HepG2 (cell line): ENCODE measurements at regions not wholly inside any gene's neighbourhood (a gene's known extent, or its start where the extent isn't known, plus 50 kb on each side); places are given as distances from the start of the nearest gene placed in this dataset.
A peak's percentile ranks its signal among the peaks of the same experiment; 100 is the strongest.

ENCODE experiments used
- ATAC-seq: fragments of 200-7000 bp; cut with Tn5 transposase; 3 replicates; pipeline ENCODE4 v1.9.1; 2020; ENCODE audit warnings: mild to moderate bottlenecking, moderate library complexity
- BruUV-seq: library from RNA; stranded (reverse); fragments of 400-500 nt; replicated peaks from 2 replicates; lab custom pipeline; 2021; lab: Mats Ljungman, UMichigan
- CTCF ChIA-PET: fragments of 300-600 bp; formaldehyde crosslinking; extraction: SDS; loops from one replicate; lab custom pipeline; 2021; ENCODE audit warnings: low total read pairs, inconsistent platforms, low intra/inter-chr PET ratio; lab: Yijun Ruan, JAX
- POLR2A ChIA-PET: fragments of 350-600 bp; sonication (Branson Sonifier 250); formaldehyde crosslinking; loops from one replicate; lab custom pipeline; 2020; ENCODE audit warnings: antibody characterized with exemption, inconsistent platforms; lab: Yijun Ruan, JAX
- DNase-seq: peaks from one replicate; pipeline ENCODE4 v3.0.0-alpha.2; 2015; ENCODE audit warnings: low spot score
- FAIRE-seq: peaks from 3 replicates; lab custom pipeline; 2011; peaks lifted over from hg19 to GRCh38; lab: Jason Lieb, UNC
- H2AFZ ChIP-seq: one replicate; pipeline ENCODE4 v1.6.1; 2011; ENCODE audit warnings: low read length, inconsistent platforms
- H3K27ac ChIP-seq: fragments of 300-600 bp; 3 replicates; pipeline ENCODE4 v1.8.0; 2011; ENCODE audit warnings: mixed run types, mild to moderate bottlenecking, mixed read lengths, low read length, inconsistent platforms; ENCODE audit not compliant: insufficient read depth; ENCODE audit errors: extremely low read length
- H3K27me3 ChIP-seq, 2 experiments: fragments of 200-600 bp in 1 of 2; 2 replicates in 1 of 2; 3 replicates in 1 of 2; pipeline versions ENCODE4 v1.6.0 to v1.8.0; 2011; ENCODE audit warnings: low read length in 2 of 2, mild to moderate bottlenecking in 2 of 2, moderate library complexity in 2 of 2, inconsistent platforms in 1 of 2; ENCODE audit not compliant: insufficient read depth in 2 of 2, control insufficient read depth in 1 of 2
- H3K36me3 ChIP-seq, 2 experiments: fragments of 200-600 bp in 1 of 2; replicated peaks in 1 of 2; 2 replicates in 1 of 2; 3 replicates in 1 of 2; pipeline versions ENCODE4 v1.5.1 to v1.8.0; 2011; ENCODE audit warnings: low read length in 2 of 2, inconsistent platforms in 1 of 2; ENCODE audit not compliant: insufficient read depth in 2 of 2, control insufficient read depth in 1 of 2
- H3K4me1 ChIP-seq: 2 replicates; pipeline ENCODE4 v1.5.1; 2012; ENCODE audit warnings: low read length, inconsistent platforms; ENCODE audit not compliant: insufficient read depth
- H3K4me2 ChIP-seq: 2 replicates; pipeline ENCODE4 v1.6.0; 2011; ENCODE audit warnings: low read depth, low read length, inconsistent platforms
- H3K4me3 ChIP-seq, 3 experiments: fragments of 200-600 bp in 1 of 3; sonication (generic), shearing (Covaris generic) in 1 of 3; replicated peaks in 1 of 3; 2 replicates each; pipeline ENCODE4 v1.5.1; 2011 to 2016; ENCODE audit warnings: low read length in 3 of 3, inconsistent platforms in 2 of 3, low read depth in 2 of 3, mild to moderate bottlenecking in 2 of 3, control low read depth in 1 of 3, mixed read lengths in 1 of 3; ENCODE audit not compliant: insufficient read depth in 1 of 3
- H3K79me2 ChIP-seq: one replicate; pipeline ENCODE4 v1.6.1; 2011; ENCODE audit warnings: low read length, inconsistent platforms; ENCODE audit not compliant: insufficient read depth
- H3K9ac ChIP-seq: 2 replicates; pipeline ENCODE4 v1.6.0; 2011; ENCODE audit warnings: mild to moderate bottlenecking, low read depth, low read length, inconsistent platforms; ENCODE audit not compliant: insufficient read depth
- H3K9me3 ChIP-seq: 2 replicates; pipeline ENCODE4 v1.5.1; 2012; ENCODE audit warnings: mild to moderate bottlenecking, low read length
- H4K20me1 ChIP-seq: 2 replicates; pipeline ENCODE4 v1.6.0; 2011; ENCODE audit warnings: inconsistent platforms, mild to moderate bottlenecking, low read length, moderate library complexity; ENCODE audit not compliant: insufficient read depth
- AKAP8 ChIP-seq: sonication (generic); formaldehyde crosslinking; IDR thresholded peaks from 2 replicates; pipeline ENCODE4 v1.5.1; 2020; ENCODE audit warnings: mild to moderate bottlenecking, missing genetic modification reagents
- ATF1 ChIP-seq: IDR thresholded peaks from 2 replicates; pipeline ENCODE4 v1.6.1; 2016; ENCODE audit warnings: mild to moderate bottlenecking, control low read depth
- ATF7 ChIP-seq, 2 experiments: fragments of 450-650 bp in 1 of 2; sonication (generic) in 1 of 2; formaldehyde crosslinking in 1 of 2; IDR thresholded peaks; 2 replicates each; pipeline versions ENCODE4 v1.4.0 to v1.6.1; 2016 to 2020; ENCODE audit warnings: antibody characterized with exemption in 1 of 2, mild to moderate bottlenecking in 1 of 2, missing genetic modification reagents in 1 of 2
- KMT2B ChIP-seq: IDR thresholded peaks from 2 replicates; pipeline ENCODE4 v1.6.1; 2016; ENCODE audit warnings: missing genetic modification reagents, missing compliant biosample characterization
- MAFG ChIP-seq: sonication (generic); formaldehyde crosslinking; IDR thresholded peaks from 2 replicates; pipeline ENCODE4 v1.5.1; 2020; ENCODE audit warnings: mild to moderate bottlenecking, missing genetic modification reagents
- MBNL3 ChIP-seq: fragments of 250-450 bp; sonication (Bioruptor Pico); conservative IDR thresholded peaks from 2 replicates; pipeline ENCODE4 v1.8.0; 2022; ENCODE audit warnings: mild to moderate bottlenecking, inconsistent platforms
- MYNN ChIP-seq: sonication (generic); formaldehyde crosslinking; IDR thresholded peaks from 2 replicates; pipeline ENCODE4 v1.4.0; 2020; ENCODE audit warnings: mild to moderate bottlenecking, low read depth, missing genetic modification reagents
- POLR2AphosphoS5 ChIP-seq: IDR thresholded peaks from 2 replicates; pipeline ENCODE4 v1.6.1; 2012; ENCODE audit warnings: low read depth, low read length
- SIX1 ChIP-seq: sonication (generic); formaldehyde crosslinking; IDR thresholded peaks from 2 replicates; pipeline ENCODE4 v1.4.0; 2020; ENCODE audit warnings: missing genetic modification reagents, borderline replicate concordance
- ZBTB7A ChIP-seq: sonication (generic); formaldehyde crosslinking; IDR thresholded peaks from 2 replicates; pipeline ENCODE4 v1.8.0; 2022; ENCODE audit warnings: mild to moderate bottlenecking, missing genetic modification reagents
- ZFP1 ChIP-seq: IDR thresholded peaks from 2 replicates; pipeline ENCODE4 v1.6.1; 2016
- ZNF30 ChIP-seq: sonication (generic); formaldehyde crosslinking; IDR thresholded peaks from 2 replicates; pipeline ENCODE4 v1.5.0; 2020; ENCODE audit warnings: mild to moderate bottlenecking, missing genetic modification reagents
- ZNF382 ChIP-seq: sonication (generic); formaldehyde crosslinking; IDR thresholded peaks from 2 replicates; pipeline ENCODE4 v1.5.0; 2020; ENCODE audit warnings: missing genetic modification reagents, mild to moderate bottlenecking, borderline replicate concordance
- ZNF629 ChIP-seq: sonication (generic); formaldehyde crosslinking; conservative IDR thresholded peaks from 2 replicates; pipeline ENCODE4 v1.5.0; 2020; ENCODE audit warnings: missing genetic modification reagents
- WGBS: methylation state at CpG from one replicate; pipeline ENCODE4 v1.1.6; 2017; ENCODE audit warnings: low lambda C conversion rate; 5-methylcytosine and 5-hydroxymethylcytosine counted together
- in situ Hi-C: cut with HindIII; loops from 2 replicates; pipeline ENCODE4 v1.10.0; 2017; ENCODE audit warnings: low pct_unique_long_range_greater_than_20kb; ENCODE audit not compliant: extremely low pct_ligation_motif_present
- intact Hi-C: fragments of 100-400 bp; cut with micrococcal nuclease; formaldehyde crosslinking; loops from one replicate; pipeline ENCODE4 v1.10.0; 2022; ENCODE audit not compliant: unreplicated experiment
- TF ChIP-seq, protein P1 (sequence below): sonication (generic); formaldehyde crosslinking; IDR thresholded peaks from 2 replicates; pipeline ENCODE4 v1.8.1; 2023; ENCODE audit warnings: mild to moderate bottlenecking, inconsistent platforms, moderate library complexity, missing genetic modification reagents, borderline replicate concordance
- TF ChIP-seq, protein P2 (sequence below): sonication (generic); formaldehyde crosslinking; IDR thresholded peaks from 2 replicates; pipeline ENCODE4 v1.5.0; 2020; ENCODE audit warnings: missing genetic modification reagents, mild to moderate bottlenecking, borderline replicate concordance
- TF ChIP-seq, protein P3 (sequence below): sonication (generic); formaldehyde crosslinking; IDR thresholded peaks from 2 replicates; pipeline ENCODE4 v1.4.0; 2020; ENCODE audit warnings: missing genetic modification reagents

DNA sequence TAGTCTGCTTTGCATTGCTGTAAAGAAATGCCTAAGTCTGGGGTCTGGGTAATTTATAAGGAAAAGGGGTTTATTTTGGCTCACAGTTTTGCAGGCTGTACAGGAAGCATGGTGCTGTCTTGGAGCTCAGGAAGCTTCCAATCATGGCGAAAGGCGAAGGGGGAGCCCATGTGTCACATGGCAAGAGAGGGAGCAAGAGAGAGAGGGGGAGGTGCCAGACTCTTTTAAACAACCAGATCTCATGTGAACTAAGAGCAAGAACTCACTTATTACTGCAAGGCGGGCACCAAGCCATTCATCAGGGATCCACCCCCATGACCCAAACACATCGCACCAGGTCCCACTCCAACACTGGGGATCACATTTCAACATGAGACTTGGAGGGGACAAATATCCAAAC, 148.2 kb upstream of the HS3ST2 start:
- no peak for DNase-seq
- peaks cover 3 to 48% of the 10 kb centered on the region in 2 experiments; a peak in 4 of 5 replicates for H3K27me3 ChIP-seq

DNA sequence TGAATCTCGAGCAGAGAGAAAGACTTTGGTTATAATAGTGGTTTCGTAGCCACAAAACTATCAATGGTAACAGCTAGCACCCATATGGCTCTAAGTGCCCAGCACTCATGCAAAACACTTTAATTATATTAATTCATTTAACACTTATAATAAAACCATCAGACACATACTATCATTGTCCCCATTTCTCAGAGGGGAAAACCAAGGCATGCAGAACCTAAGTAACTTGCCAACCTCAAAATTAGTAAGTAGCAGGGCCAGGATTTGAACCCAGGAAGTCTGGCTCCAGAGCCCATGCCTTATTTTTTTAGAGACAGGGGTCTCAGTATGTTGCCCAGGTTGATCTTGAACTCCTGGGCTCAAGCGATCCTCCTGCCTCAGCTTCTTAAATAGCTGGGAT, 145.6 kb upstream of the HS3ST2 start:
- H3K4me2 ChIP-seq, result no peak overlapping the region
- H2AFZ ChIP-seq, result no peak overlapping the region
- no peak overlapping the region for H3K4me3 ChIP-seq
- no peaks in the 10 kb centered on the region for H3K9me3 ChIP-seq
- TF ChIP-seq ATF7 (IDR thresholded peaks at IDR 0.05) (no peak), ATF7 (CRISPR knock-in tag; IDR thresholded peaks at IDR 0.05) (no peak), ZNF382 (no peak), MYNN (CRISPR knock-in tag) (no peak), ZNF629 (CRISPR knock-in tag) (peak; percentile 71; the same call in 1 of the 2 replicates), ZBTB7A (CRISPR knock-in tag) (no peak), MBNL3 (CRISPR knock-in tag) (no peak), MAFG (CRISPR knock-in tag) (no peak), POLR2AphosphoS5 (no peak), ZFP1 (CRISPR knock-in tag) (no peak), ATF1 (0 out of 2 replicates have a peak, but pooled peaks have one; percentile 5)
- TF ChIP-seq, protein P1, sequence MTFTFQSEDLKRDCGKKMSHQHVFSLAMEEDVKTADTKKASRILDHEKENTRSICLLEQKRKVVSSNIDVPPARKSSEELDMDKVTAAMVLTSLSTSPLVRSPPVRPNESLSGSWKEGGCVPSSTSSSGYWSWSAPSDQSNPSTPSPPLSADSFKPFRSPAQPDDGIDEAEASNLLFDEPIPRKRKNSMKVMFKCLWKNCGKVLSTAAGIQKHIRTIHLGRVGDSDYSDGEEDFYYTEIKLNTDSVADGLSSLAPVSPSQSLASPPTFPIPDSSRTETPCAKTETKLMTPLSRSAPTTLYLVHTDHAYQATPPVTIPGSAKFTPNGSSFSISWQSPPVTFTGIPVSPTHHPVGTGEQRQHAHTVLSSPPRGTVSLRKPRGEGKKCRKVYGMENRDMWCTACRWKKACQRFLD (CRISPR knock-in tag), result no peak
- TF ChIP-seq, protein P2, sequence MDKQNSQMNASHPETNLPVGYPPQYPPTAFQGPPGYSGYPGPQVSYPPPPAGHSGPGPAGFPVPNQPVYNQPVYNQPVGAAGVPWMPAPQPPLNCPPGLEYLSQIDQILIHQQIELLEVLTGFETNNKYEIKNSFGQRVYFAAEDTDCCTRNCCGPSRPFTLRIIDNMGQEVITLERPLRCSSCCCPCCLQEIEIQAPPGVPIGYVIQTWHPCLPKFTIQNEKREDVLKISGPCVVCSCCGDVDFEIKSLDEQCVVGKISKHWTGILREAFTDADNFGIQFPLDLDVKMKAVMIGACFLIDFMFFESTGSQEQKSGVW (CRISPR knock-in tag), result no peak
- TF ChIP-seq, protein P3, sequence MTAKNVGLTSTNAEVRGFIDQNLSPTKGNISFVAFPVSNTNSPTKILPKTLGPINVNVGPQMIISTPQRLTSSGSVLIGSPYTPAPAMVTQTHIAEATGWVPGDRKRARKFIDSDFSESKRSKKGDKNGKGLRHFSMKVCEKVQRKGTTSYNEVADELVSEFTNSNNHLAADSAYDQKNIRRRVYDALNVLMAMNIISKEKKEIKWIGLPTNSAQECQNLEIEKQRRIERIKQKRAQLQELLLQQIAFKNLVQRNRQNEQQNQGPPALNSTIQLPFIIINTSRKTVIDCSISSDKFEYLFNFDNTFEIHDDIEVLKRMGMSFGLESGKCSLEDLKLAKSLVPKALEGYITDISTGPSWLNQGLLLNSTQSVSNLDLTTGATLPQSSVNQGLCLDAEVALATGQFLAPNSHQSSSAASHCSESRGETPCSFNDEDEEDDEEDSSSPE (CRISPR knock-in tag), result no peak
- peaks cover 8% of the 10 kb centered on the region for H3K4me1 ChIP-seq
- H3K27me3 ChIP-seq, result peaks cover 3 to 39% of the 10 kb centered on the region in 2 experiments; a peak in 4 of 5 replicates
- no TSS peak for BruUV-seq
- FAIRE-seq (no peak), ATAC-seq (no peak), DNase-seq (no peak)
- POLR2A ChIA-PET, result no interaction called here
- H4K20me1 ChIP-seq, result no peaks in the 10 kb centered on the region
- no peaks in the 10 kb centered on the region for H3K79me2 ChIP-seq
- no peak overlapping the region for H3K27ac ChIP-seq
- no peak overlapping the region for H3K9ac ChIP-seq
- intact Hi-C loops, result no loop called here
- in situ Hi-C loops, result no loop called here
- CTCF ChIA-PET, result no interaction called here
- H3K36me3 ChIP-seq, result no peaks in the 10 kb centered on the region
- WGBS, result 41% methylated on average over 3 of the region's 3 CpGs

More for the DNA sequence above, 148.2 kb upstream of the HS3ST2 start:
- H3K27ac ChIP-seq, result no peak overlapping the region
- BruUV-seq, result no TSS peak
- CTCF ChIA-PET, result no interaction called here
- H3K4me1 ChIP-seq, result peaks cover 8% of the 10 kb centered on the region
- H3K9ac ChIP-seq, result no peak overlapping the region
- intact Hi-C loops, result no loop called here
- H3K79me2 ChIP-seq, result no peaks in the 10 kb centered on the region
- no peak overlapping the region for H3K4me3 ChIP-seq
- no peak overlapping the region for H3K4me2 ChIP-seq
- ATAC-seq, result no peak
- no peak for FAIRE-seq
- in situ Hi-C loops, result no loop called here
- no peak overlapping the region for H2AFZ ChIP-seq
- no peaks in the 10 kb centered on the region for H3K36me3 ChIP-seq
- TF ChIP-seq ATF1 (0 out of 2 replicates have a peak, but pooled peaks have one; percentile 18), SIX1 (CRISPR knock-in tag) (no peak), AKAP8 (CRISPR knock-in tag) (no peak), KMT2B (CRISPR knock-in tag) (no peak), ZNF30 (no peak)
- TF ChIP-seq, all 625 proteins: peak for 1
- WGBS, result 24% methylated on average over 4 of the region's 4 CpGs
- POLR2A ChIA-PET, result no interaction called here
- no peaks in the 10 kb centered on the region for H4K20me1 ChIP-seq
- no peaks in the 10 kb centered on the region for H3K9me3 ChIP-seq
